Muscle of leg (tissue), 3 donors: ENCODE measurements at regions not wholly inside any gene's neighbourhood (a gene's known extent, or its start where the extent isn't known, plus 50 kb on each side); places are given as distances from the start of the nearest gene placed in this dataset.

Source experiments
- DNase-seq: peaks from one replicate; pipeline ENCODE4 v3.0.0; 2013
- H3K27ac ChIP-seq: one replicate; pipeline ENCODE4 v1.5.1; 2013; ENCODE audit warnings: mild to moderate bottlenecking, low read length, control low read depth
- H3K27me3 ChIP-seq: one replicate; pipeline ENCODE4 v1.6.1; 2013; ENCODE audit warnings: low read length; ENCODE audit not compliant: control insufficient read depth, insufficient read depth
- H3K36me3 ChIP-seq: one replicate; pipeline ENCODE4 v1.6.1; 2013; ENCODE audit warnings: low read length; ENCODE audit not compliant: control insufficient read depth, insufficient read depth
- H3K4me1 ChIP-seq: one replicate; pipeline ENCODE4 v1.6.1; 2013; ENCODE audit warnings: low read length; ENCODE audit not compliant: control insufficient read depth, insufficient read depth
- H3K4me3 ChIP-seq: one replicate; pipeline ENCODE4 v1.5.1; 2013; ENCODE audit warnings: low read length, control low read depth
- H3K9me3 ChIP-seq: replicated peaks from 2 replicates; pipeline ENCODE4 v1.6.1; 2013; ENCODE audit warnings: low read depth, low read length; ENCODE audit not compliant: control insufficient read depth
- WGBS: methylation state at CpG from one replicate; pipeline ENCODE4 v1.1.5; 2013; ENCODE audit warnings: missing lambda C conversion rate; ENCODE audit not compliant: insufficient coverage; 5-methylcytosine and 5-hydroxymethylcytosine counted together

DNA sequence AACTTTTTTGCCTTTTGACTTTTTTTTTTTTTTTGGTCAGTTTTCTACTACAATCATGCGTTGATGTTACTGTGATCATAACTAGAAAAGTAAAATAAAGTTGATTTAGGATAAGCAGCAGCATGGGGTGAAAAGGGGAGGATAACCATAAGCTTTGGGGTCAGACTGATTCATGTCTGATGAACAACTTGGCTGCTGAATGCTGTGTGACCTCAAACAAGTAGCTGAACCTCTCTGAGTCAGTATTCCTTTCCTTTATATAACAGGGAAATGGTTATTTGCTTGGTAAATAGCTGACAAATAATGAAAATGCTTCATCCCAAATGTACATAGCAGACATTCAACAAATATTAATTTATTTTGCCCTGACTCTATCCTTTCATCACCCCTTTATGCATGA, 413.0 kb downstream of the VRK1 start:
- H3K4me1 ChIP-seq, result no peaks in the 10 kb centered on the region
- DNase-seq, result no peak
- no peak overlapping the region for H3K4me3 ChIP-seq
- H3K36me3 ChIP-seq, result no peaks in the 10 kb centered on the region
- WGBS, result no CpG with 5 or more reads among the region's 1 CpG
- no peaks in the 10 kb centered on the region for H3K9me3 ChIP-seq
- H3K27me3 ChIP-seq, result no peaks in the 10 kb centered on the region
- H3K27ac ChIP-seq, result no peak overlapping the region

- H3K27ac ChIP-seq, result no peak overlapping the region
- peaks cover 4% of the 10 kb centered on the region for H3K27me3 ChIP-seq
- no peaks in the 10 kb centered on the region for H3K9me3 ChIP-seq
- no peak overlapping the region for H3K4me3 ChIP-seq
- H3K36me3 ChIP-seq, result no peaks in the 10 kb centered on the region
- no peaks in the 10 kb centered on the region for H3K4me1 ChIP-seq
- WGBS, result no CpG with 5 or more reads among the region's 2 CpGs
- DNase-seq, result no peak
Measured at GRCh38 chr14:97212399-97212798, 415.2 kb downstream of the VRK1 start.

GRCh38 chr14:97213720-97214119, 416.5 kb downstream of the VRK1 start:
- Histone ChIP-seq H3K36me3 (no peaks in the 10 kb centered on the region), H3K4me1 (peaks cover 3% of the 10 kb centered on the region), H3K27me3 (peaks cover 15% of the 10 kb centered on the region), H3K27ac (no peak overlapping the region), H3K4me3 (no peak overlapping the region), H3K9me3 (no peaks in the 10 kb centered on the region)
- DNase-seq, result no peak
- WGBS, result 74% methylated on average over 2 of the region's 4 CpGs

DNA sequence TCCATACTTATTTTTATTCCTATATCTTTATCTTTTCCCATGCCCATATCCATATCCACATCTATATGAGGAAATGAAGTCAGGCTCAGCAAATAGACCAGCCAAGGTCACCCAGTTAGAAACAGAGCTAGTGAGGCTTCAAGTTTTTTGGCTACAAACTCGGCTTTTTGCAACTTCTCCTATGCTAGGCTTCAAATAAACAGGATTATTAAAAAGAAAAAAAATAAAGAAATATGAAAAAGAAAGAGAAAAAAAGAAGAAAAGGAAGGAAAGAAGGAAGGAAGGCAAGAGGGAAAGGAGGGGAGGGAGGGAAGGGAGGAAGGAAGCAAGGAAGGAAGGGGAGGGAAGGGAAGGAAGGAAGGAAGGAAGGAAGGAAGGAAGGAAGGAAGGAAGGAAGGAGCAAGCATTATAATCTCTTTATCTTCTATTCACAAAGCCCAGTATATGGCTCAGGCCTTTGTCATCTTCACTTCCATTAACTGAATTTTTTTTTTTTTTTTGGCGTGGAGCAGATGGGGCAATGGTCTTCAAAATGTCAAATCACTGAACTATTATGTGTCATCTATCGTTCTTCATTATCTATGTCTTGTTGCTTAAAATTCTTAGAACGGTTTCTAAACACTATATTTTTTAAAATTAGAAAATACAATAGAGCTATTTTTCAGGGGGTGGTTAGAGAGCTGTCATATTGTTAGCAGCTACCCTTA, 418.2 kb downstream of the VRK1 start:
- Histone ChIP-seq H3K4me1 (peaks cover 10% of the 10 kb centered on the region), H3K9me3 (no peaks in the 10 kb centered on the region), H3K4me3 (no peak overlapping the region), H3K36me3 (no peaks in the 10 kb centered on the region), H3K27ac (no peak overlapping the region), H3K27me3 (peaks cover 31% of the 10 kb centered on the region)
- no peak for DNase-seq
- WGBS, result no CpG with 5 or more reads among the region's 4 CpGs

DNA sequence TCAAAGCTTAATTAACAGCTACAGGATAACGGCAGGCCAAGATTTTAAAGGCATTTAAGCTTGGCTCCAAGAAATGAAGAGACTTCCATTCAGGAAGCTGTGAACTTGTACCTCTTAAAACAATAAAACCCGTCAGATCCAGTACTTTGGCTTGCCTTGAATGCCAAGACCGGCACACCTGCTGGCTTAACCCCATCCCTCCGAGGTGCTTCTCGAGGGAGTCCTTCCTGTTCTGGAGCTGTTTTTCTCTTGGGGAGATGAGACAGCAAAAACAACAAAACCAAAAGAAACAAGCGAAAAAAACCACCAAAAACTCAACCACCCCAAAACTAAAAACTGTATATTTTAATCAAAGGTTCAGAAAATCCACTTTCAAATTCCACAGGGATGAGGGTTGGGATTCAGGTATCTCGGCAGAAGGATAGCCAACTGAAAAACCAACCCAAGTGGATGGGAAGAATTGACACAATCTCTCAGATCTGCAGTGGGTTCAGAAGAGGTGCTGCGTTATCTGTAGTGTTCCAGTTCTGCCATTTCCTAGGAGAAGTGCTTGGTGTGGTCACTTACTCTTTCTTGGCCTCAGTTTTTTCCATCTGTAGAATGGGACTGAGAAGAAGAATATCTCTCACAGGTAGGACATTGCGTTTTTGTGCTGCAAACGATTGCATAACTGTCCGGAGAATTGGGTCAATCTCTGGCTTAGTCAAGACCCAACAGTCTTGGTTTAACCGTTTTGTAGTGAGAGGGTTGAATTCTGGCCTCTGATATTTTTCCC, 420.1 kb downstream of the VRK1 start:
- Histone ChIP-seq H3K27me3 (peaks cover 36% of the 10 kb centered on the region), H3K4me3 (no peak overlapping the region), H3K9me3 (no peaks in the 10 kb centered on the region), H3K4me1 (peaks cover 10% of the 10 kb centered on the region), H3K27ac (no peak overlapping the region), H3K36me3 (no peaks in the 10 kb centered on the region)
- WGBS, result 69% methylated on average over 5 of the region's 12 CpGs
- DNase-seq, result no peak

DNA sequence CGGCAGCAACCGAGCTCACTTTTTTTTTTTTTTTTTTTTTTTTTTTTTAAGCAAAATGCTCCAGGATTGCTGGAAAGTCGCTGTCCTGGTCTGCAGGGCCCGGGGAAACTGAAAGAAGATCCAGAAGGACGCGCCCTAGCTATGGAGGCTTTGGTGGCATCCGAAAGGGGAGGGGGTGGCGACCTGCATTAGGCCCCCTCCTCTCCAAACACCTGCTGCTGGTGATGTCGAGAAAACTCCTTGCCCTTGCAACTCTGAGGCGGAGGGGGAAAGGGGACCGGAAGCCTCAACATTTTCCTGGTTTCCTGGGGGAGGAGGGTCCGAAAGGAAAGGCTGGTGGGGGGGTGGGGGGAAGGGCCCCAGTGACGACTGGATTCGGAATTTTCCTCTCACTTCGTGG, 421.1 kb downstream of the VRK1 start:
- WGBS, result no CpG with 5 or more reads among the region's 15 CpGs
- DNase-seq, result no peak
- no peak overlapping the region for H3K27ac ChIP-seq
- peaks cover 36% of the 10 kb centered on the region for H3K27me3 ChIP-seq
- no peaks in the 10 kb centered on the region for H3K9me3 ChIP-seq
- H3K4me3 ChIP-seq, result peak overlapping the region; percentile 28
- H3K36me3 ChIP-seq, result no peaks in the 10 kb centered on the region
- H3K4me1 ChIP-seq, result peaks cover 10% of the 10 kb centered on the region

GRCh38 chr14:97218691-97219430, 421.7 kb downstream of the VRK1 start:
- H3K27ac ChIP-seq, result no peak overlapping the region
- no peaks in the 10 kb centered on the region for H3K36me3 ChIP-seq
- peak overlapping the region; percentile 28 for H3K4me3 ChIP-seq
- no peak for DNase-seq
- H3K4me1 ChIP-seq, result peaks cover 10% of the 10 kb centered on the region
- H3K27me3 ChIP-seq, result peaks cover 36% of the 10 kb centered on the region
- WGBS, result under 1% methylated on average over 43 of the region's 52 CpGs
- no peaks in the 10 kb centered on the region for H3K9me3 ChIP-seq

DNA sequence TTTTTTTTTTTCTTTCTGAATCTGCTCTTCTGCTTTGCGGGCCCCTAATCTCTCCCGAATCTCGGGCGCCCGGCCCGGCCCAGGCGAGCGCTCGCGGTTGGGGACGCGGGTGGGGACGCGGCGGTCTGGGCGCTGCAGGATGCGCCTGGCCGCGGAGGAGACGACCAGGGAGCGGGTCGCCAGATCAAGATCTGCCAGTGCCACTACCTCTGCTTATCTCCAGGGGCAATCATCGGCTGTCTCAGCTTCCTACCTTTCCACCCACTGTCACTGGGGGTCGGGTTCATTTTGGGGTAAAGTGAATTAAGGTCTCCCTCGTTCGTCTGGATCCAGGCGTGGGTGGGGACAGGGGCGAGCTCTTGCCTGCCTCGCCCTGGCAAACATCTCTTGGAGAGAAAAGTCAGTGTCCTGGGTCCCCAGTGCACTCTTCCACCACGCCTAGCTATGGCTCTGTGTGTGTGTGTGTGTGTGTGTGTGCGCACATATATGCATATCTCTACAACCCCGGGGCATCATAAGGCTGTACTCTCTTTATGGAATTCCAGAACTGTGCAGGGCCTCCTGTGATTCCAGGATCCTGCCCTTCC, 422.3 kb downstream of the VRK1 start:
- Histone ChIP-seq H3K4me3 (peak overlapping the region; percentile 28), H3K36me3 (no peaks in the 10 kb centered on the region), H3K27ac (no peak overlapping the region), H3K27me3 (peaks cover 36% of the 10 kb centered on the region), H3K4me1 (peaks cover 10% of the 10 kb centered on the region), H3K9me3 (no peaks in the 10 kb centered on the region)
- 4% methylated on average over 19 of the region's 32 CpGs for WGBS
- no peak for DNase-seq

DNA sequence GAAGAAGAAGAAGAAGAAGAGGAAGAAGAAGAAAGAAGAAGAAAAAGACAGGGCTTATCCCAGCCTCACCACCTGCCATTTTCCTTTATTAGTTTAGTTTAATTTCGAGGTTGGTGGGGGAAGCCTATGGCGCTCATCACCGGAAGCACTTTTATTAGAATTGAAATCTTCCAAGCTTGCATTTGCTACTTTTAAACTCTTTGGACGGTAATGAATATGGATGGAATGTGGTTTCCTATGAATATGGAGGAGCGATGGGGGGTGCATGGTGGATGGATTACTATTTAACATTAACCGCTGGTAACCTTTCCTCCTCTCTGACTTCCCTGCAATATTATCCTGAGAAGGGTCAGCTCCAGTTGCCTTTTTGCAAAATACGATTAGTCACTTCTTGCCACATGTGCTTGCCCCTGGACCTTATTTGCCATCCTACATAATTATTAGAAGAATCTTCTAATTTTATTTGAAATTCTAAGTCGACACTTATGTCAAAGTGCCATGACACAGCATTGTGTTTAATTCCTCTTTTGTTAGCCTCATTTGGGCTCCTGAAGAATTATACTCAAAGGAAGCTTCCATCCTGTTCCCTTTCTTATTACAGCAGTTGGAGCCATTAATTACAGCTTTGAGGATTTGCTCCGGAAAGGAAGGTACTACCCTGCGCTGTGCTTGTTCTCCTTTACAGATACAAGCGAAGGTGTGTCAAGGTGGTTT, 424.5 kb downstream of the VRK1 start:
- Histone ChIP-seq H3K27me3 (peaks cover 38% of the 10 kb centered on the region), H3K27ac (no peak overlapping the region), H3K9me3 (no peaks in the 10 kb centered on the region), H3K36me3 (no peaks in the 10 kb centered on the region), H3K4me1 (peaks cover 10% of the 10 kb centered on the region), H3K4me3 (no peak overlapping the region)
- no peak for DNase-seq
- 100% methylated on average over 2 of the region's 11 CpGs for WGBS
